ENCODE measurements at regions not wholly inside any gene's neighbourhood (a gene's known extent, or its start where the extent isn't known, plus 50 kb on each side); places are given as distances from the start of the nearest gene placed in this dataset.
"Not testable (repeated sequence)": the region's sequence is repeated elsewhere in the genome, so short reads cannot be mapped to it uniquely, and the experiment has no call there.

GRCh38 chr1:25171013-25171412 is 61.3 kb downstream of the SYF2 start:
- not testable (repeated sequence) for H3K4me3 ChIP-seq (replicated peaks; ENCODE audit: low read depth, low read length); DNase-seq (ENCODE audit: extremely low read depth, low read depth)

- TF ChIP-seq CTCF (IDR thresholded peaks at IDR 0.05; ENCODE audit: low read depth, low read length, missing control alignments): no peak
- H3K4me3 ChIP-seq (replicated peaks; ENCODE audit: low read depth, low read length): no peak overlapping the region
- DNase-seq (ENCODE audit: extremely low read depth, low read depth): no peak
These were observed 61.9 kb downstream of the SYF2 start for GRCh38 chr1:25170439-25170838.

GRCh38 chr1:25169610-25170009 is 62.7 kb downstream of the SYF2 start:
- TF ChIP-seq CTCF (IDR thresholded peaks at IDR 0.05; ENCODE audit: low read depth, low read length, missing control alignments): no peak
- DNase-seq (ENCODE audit: extremely low read depth, low read depth): no peak
- H3K4me3 ChIP-seq (replicated peaks; ENCODE audit: low read depth, low read length): no peak overlapping the region

GRCh38 chr1:25169168-25169567 is 63.1 kb downstream of the SYF2 start:
- no peak for DNase-seq (ENCODE audit: extremely low read depth, low read depth)
- no peak overlapping the region for H3K4me3 ChIP-seq (replicated peaks; ENCODE audit: low read depth, low read length)
- no peak for TF ChIP-seq CTCF (IDR thresholded peaks at IDR 0.05; ENCODE audit: low read depth, low read length, missing control alignments)

GRCh38 chr1:25168193-25169071 is 63.9 kb downstream of the SYF2 start:
- H3K4me3 ChIP-seq (replicated peaks; ENCODE audit: low read depth, low read length): no peak overlapping the region
- no peak for DNase-seq (ENCODE audit: extremely low read depth, low read depth)
- no peak for TF ChIP-seq CTCF (IDR thresholded peaks at IDR 0.05; ENCODE audit: low read depth, low read length, missing control alignments)

- H3K4me3 ChIP-seq (replicated peaks; ENCODE audit: low read depth, low read length): no peak overlapping the region
- no peak for TF ChIP-seq CTCF (IDR thresholded peaks at IDR 0.05; ENCODE audit: low read depth, low read length, missing control alignments)
These were observed 64.8 kb downstream of the SYF2 start for GRCh38 chr1:25167269-25168192.

GRCh38 chr1:25166847-25167246 is 65.5 kb downstream of the SYF2 start:
- TF ChIP-seq CTCF (IDR thresholded peaks at IDR 0.05; ENCODE audit: low read depth, low read length, missing control alignments): no peak
- no peak overlapping the region for H3K4me3 ChIP-seq (replicated peaks; ENCODE audit: low read depth, low read length)
- DNase-seq (ENCODE audit: extremely low read depth, low read depth): no peak

More at GRCh38 chr1:25167269-25168192, 64.8 kb downstream of the SYF2 start:
- no peak for DNase-seq (ENCODE audit: extremely low read depth, low read depth)
